ENCODE measurements at regions not wholly inside any gene's neighbourhood (a gene's known extent, or its start where the extent isn't known, plus 50 kb on each side); places are given as distances from the start of the nearest gene placed in this dataset.
"Not testable (repeated sequence)": the region's sequence is repeated elsewhere in the genome, so short reads cannot be mapped to it uniquely, and the experiment has no call there.

GRCh38 chr11:29075726-29076125, 941.1 kb downstream of the KCNA4 start:
- intact Hi-C loops (cut with micrococcal nuclease) = no loop called here

- intact Hi-C loops (cut with micrococcal nuclease) = no loop called here
These were observed 953.0 kb downstream of the KCNA4 start for GRCh38 chr11:29063630-29064361.

GRCh38 chr11:29061452-29061851, 953.3 kb downstream of the METTL15 start:
- intact Hi-C loops (cut with micrococcal nuclease) = no loop called here

GRCh38 chr11:29056487-29056886, 948.3 kb downstream of the METTL15 start:
- intact Hi-C loops (cut with micrococcal nuclease) = not testable (repeated sequence)

- intact Hi-C loops (cut with micrococcal nuclease) = no loop called here
These were observed 943.7 kb downstream of the METTL15 start for GRCh38 chr11:29051935-29052334.

GRCh38 chr11:29050962-29051361, 942.8 kb downstream of the METTL15 start:
- intact Hi-C loops (cut with micrococcal nuclease) = not testable (repeated sequence)

- intact Hi-C loops (cut with micrococcal nuclease) = no loop called here
These were observed 932.3 kb downstream of the METTL15 start for GRCh38 chr11:29040489-29040888.

GRCh38 chr11:29032384-29033149, 924.4 kb downstream of the METTL15 start:
- intact Hi-C loops (cut with micrococcal nuclease) = no loop called here

GRCh38 chr11:29029452-29029851, 921.3 kb downstream of the METTL15 start:
- intact Hi-C loops (cut with micrococcal nuclease) = no loop called here

GRCh38 chr11:29027436-29027835, 919.2 kb downstream of the METTL15 start:
- intact Hi-C loops (cut with micrococcal nuclease) = no loop called here

GRCh38 chr11:29026286-29026685, 918.1 kb downstream of the METTL15 start:
- intact Hi-C loops (cut with micrococcal nuclease) = no loop called here

- intact Hi-C loops (cut with micrococcal nuclease) = no loop called here
These were observed 916.8 kb downstream of the METTL15 start for GRCh38 chr11:29025001-29025400.

GRCh38 chr11:29024386-29024785, 916.2 kb downstream of the METTL15 start:
- intact Hi-C loops (cut with micrococcal nuclease) = no loop called here

- intact Hi-C loops (cut with micrococcal nuclease) = no loop called here
These were observed 915.6 kb downstream of the METTL15 start for GRCh38 chr11:29023761-29024160.

GRCh38 chr11:29022676-29023075, 914.5 kb downstream of the METTL15 start:
- intact Hi-C loops (cut with micrococcal nuclease) = no loop called here

- intact Hi-C loops (cut with micrococcal nuclease) = no loop called here
These were observed 911.9 kb downstream of the METTL15 start for GRCh38 chr11:29019960-29020683.

GRCh38 chr11:29018631-29019030, 910.4 kb downstream of the METTL15 start:
- intact Hi-C loops (cut with micrococcal nuclease) = no loop called here

GRCh38 chr11:29017941-29018340, 909.8 kb downstream of the METTL15 start:
- intact Hi-C loops (cut with micrococcal nuclease) = no loop called here

GRCh38 chr11:29012507-29012906, 904.3 kb downstream of the METTL15 start:
- intact Hi-C loops (cut with micrococcal nuclease) = no loop called here

GRCh38 chr11:29009426-29009825, 901.2 kb downstream of the METTL15 start:
- intact Hi-C loops (cut with micrococcal nuclease) = no loop called here

GRCh38 chr11:29008481-29008880, 900.3 kb downstream of the METTL15 start:
- intact Hi-C loops (cut with micrococcal nuclease) = no loop called here

- intact Hi-C loops (cut with micrococcal nuclease) = no loop called here
These were observed 898.5 kb downstream of the METTL15 start for GRCh38 chr11:29006668-29007067.
